Progenitor cell of endocrine pancreas (in vitro differentiated cells): ENCODE measurements at regions not wholly inside any gene's neighbourhood (a gene's known extent, or its start where the extent isn't known, plus 50 kb on each side); places are given as distances from the start of the nearest gene placed in this dataset.
A peak's percentile ranks its signal among the peaks of the same experiment; 100 is the strongest.

Experiments
- DNase-seq: peaks from one replicate; pipeline ENCODE4 v3.0.0; 2021; ENCODE audit warnings: low spot score; ENCODE audit not compliant: unreplicated experiment
- H3K27ac Mint-ChIP-seq: 2 replicates; pipeline ENCODE4 v1.8.0; 2021; ENCODE audit warnings: mild to moderate bottlenecking, moderate library complexity, mixed read lengths
- H3K27me3 Mint-ChIP-seq: 2 replicates; pipeline ENCODE4 v1.8.0; 2021; ENCODE audit warnings: mixed read lengths
- H3K36me3 Mint-ChIP-seq: 2 replicates; pipeline ENCODE4 v1.8.0; 2022; ENCODE audit warnings: mixed read lengths; ENCODE audit not compliant: insufficient read depth
- H3K4me1 Mint-ChIP-seq: 2 replicates; pipeline ENCODE4 v1.8.0; 2021; ENCODE audit warnings: low read depth, mixed read lengths
- H3K4me3 Mint-ChIP-seq: 2 replicates; pipeline ENCODE4 v1.8.0; 2021; ENCODE audit warnings: low read depth, mild to moderate bottlenecking, moderate library complexity, mixed read lengths
- H3K9me3 Mint-ChIP-seq: 2 replicates; pipeline ENCODE4 v1.8.0; 2021; ENCODE audit warnings: low read depth, mixed read lengths
- TF ChIP-seq, protein P1 (sequence below): fragments of 200-600 bp; sonication (generic); IDR thresholded peaks from one replicate; pipeline ENCODE4 v1.5.0; 2021; ENCODE audit warnings: antibody characterized with exemption, mild to moderate bottlenecking; ENCODE audit not compliant: unreplicated experiment

DNA sequence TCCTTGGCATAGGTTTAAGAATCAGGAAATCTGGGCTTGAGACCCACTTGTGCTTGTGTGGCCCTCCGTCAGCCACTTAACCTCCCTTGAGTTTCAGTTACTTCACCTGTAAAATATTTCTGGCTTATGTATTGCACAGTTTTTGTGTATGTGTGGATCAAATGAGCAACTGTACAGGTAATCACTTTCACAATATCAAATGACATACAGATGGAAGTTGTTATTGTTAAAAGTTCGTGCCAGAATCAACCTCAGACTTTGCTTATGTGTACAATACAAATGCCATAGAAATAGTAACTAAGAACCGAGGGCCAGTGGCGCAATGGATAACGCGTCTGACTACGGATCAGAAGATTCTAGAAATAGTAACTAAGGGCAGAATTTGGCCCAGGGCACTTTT, 65.6 kb upstream of the KIF13A start:
- TF ChIP-seq, protein P1, sequence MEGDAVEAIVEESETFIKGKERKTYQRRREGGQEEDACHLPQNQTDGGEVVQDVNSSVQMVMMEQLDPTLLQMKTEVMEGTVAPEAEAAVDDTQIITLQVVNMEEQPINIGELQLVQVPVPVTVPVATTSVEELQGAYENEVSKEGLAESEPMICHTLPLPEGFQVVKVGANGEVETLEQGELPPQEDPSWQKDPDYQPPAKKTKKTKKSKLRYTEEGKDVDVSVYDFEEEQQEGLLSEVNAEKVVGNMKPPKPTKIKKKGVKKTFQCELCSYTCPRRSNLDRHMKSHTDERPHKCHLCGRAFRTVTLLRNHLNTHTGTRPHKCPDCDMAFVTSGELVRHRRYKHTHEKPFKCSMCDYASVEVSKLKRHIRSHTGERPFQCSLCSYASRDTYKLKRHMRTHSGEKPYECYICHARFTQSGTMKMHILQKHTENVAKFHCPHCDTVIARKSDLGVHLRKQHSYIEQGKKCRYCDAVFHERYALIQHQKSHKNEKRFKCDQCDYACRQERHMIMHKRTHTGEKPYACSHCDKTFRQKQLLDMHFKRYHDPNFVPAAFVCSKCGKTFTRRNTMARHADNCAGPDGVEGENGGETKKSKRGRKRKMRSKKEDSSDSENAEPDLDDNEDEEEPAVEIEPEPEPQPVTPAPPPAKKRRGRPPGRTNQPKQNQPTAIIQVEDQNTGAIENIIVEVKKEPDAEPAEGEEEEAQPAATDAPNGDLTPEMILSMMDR, result no peak
- Mint-ChIP-seq H3K4me3 (no peak overlapping the region), H3K27ac (peak overlapping the region; percentile 19), H3K9me3 (peaks cover 8% of the 10 kb centered on the region), H3K27me3 (peaks cover 6% of the 10 kb centered on the region), H3K36me3 (no peaks in the 10 kb centered on the region), H3K4me1 (peaks cover 34% of the 10 kb centered on the region)
- no peak for DNase-seq

DNA sequence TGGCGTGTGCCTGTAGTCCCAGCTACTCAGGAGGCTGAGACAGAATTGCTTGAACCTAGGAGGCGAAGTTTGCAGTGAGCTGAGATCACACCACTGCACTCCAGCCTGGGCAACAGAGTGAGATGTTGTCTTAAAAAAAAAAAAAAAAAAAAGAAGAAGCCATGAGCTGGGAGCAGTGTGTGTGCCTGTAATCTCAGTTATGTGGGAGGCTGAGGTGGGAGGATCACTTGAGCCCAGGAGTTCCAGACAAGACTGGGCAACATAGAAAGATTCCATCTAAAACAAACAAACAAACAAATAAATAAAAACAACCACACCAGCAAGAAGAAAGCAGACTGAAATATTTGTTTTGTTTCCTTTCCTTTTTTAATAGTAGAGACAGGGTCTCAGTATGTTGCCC, 62.2 kb upstream of the KIF13A start:
- no peak for DNase-seq
- no peak overlapping the region for H3K27ac Mint-ChIP-seq
- TF ChIP-seq, protein P1, result no peak
- H3K36me3 Mint-ChIP-seq, result no peaks in the 10 kb centered on the region
- peaks cover 11% of the 10 kb centered on the region for H3K27me3 Mint-ChIP-seq
- peaks cover 16% of the 10 kb centered on the region for H3K4me1 Mint-ChIP-seq
- H3K9me3 Mint-ChIP-seq, result peaks cover 8% of the 10 kb centered on the region
- H3K4me3 Mint-ChIP-seq, result no peak overlapping the region

- H3K9me3 Mint-ChIP-seq, result peaks cover 8% of the 10 kb centered on the region
- TF ChIP-seq, protein P1, result no peak
- no peak overlapping the region for H3K27ac Mint-ChIP-seq
- H3K4me1 Mint-ChIP-seq, result peaks cover 14% of the 10 kb centered on the region
- no peak overlapping the region for H3K4me3 Mint-ChIP-seq
- H3K27me3 Mint-ChIP-seq, result peaks cover 11% of the 10 kb centered on the region
- no peaks in the 10 kb centered on the region for H3K36me3 Mint-ChIP-seq
- no peak for DNase-seq
Measured at GRCh38 chr6:18048953-18049630, 61.7 kb upstream of the KIF13A start.

GRCh38 chr6:18047406-18047805, 60.0 kb upstream of the KIF13A start:
- Mint-ChIP-seq H3K9me3 (peaks cover 8% of the 10 kb centered on the region), H3K36me3 (no peaks in the 10 kb centered on the region), H3K4me1 (peaks cover 9% of the 10 kb centered on the region), H3K27ac (no peak overlapping the region), H3K27me3 (peaks cover 14% of the 10 kb centered on the region), H3K4me3 (no peak overlapping the region)
- TF ChIP-seq, protein P1, result no peak
- no peak for DNase-seq

- TF ChIP-seq, protein P1, result no peak
- H3K27me3 Mint-ChIP-seq, result peaks cover 19% of the 10 kb centered on the region
- H3K4me3 Mint-ChIP-seq, result no peak overlapping the region
- H3K36me3 Mint-ChIP-seq, result no peaks in the 10 kb centered on the region
- peaks cover 8% of the 10 kb centered on the region for H3K9me3 Mint-ChIP-seq
- no peak for DNase-seq
- H3K4me1 Mint-ChIP-seq, result peaks cover 4% of the 10 kb centered on the region
- H3K27ac Mint-ChIP-seq, result no peak overlapping the region
Measured at GRCh38 chr6:18045507-18045906, 58.1 kb upstream of the KIF13A start.
